ENCODE measurements at regions not wholly inside any gene's neighbourhood (a gene's known extent, or its start where the extent isn't known, plus 50 kb on each side); places are given as distances from the start of the nearest gene placed in this dataset.

- no peaks in the 10 kb centered on the region for H3K9me3 Mint-ChIP-seq
- no peaks in the 10 kb centered on the region for H3K36me3 Mint-ChIP-seq
- no peaks in the 10 kb centered on the region for H3K4me1 Mint-ChIP-seq (ENCODE audit: low read depth)
- H3K27me3 Mint-ChIP-seq: no peaks in the 10 kb centered on the region
- intact Hi-C loops (cut with micrococcal nuclease): no loop called here
- H3K4me3 Mint-ChIP-seq: no peak overlapping the region
- ChIA-PET POLR2A (no interaction called here), CTCF (no interaction called here)
- no peak for DNase-seq
- H3K27ac Mint-ChIP-seq: no peak overlapping the region
Measured at GRCh38 chr13:84366506-84366905, 484.2 kb upstream of the SLITRK1 start.

GRCh38 chr13:84362777-84363176 is 480.5 kb upstream of the SLITRK1 start:
- Mint-ChIP-seq H3K4me1 (ENCODE audit: low read depth) (no peaks in the 10 kb centered on the region), H3K4me3 (no peak overlapping the region), H3K27me3 (no peaks in the 10 kb centered on the region), H3K27ac (no peak overlapping the region), H3K9me3 (no peaks in the 10 kb centered on the region), H3K36me3 (no peaks in the 10 kb centered on the region)
- DNase-seq: no peak
- ChIA-PET CTCF (no interaction called here), POLR2A (no interaction called here)
- intact Hi-C loops (cut with micrococcal nuclease): no loop called here

GRCh38 chr13:84360822-84361221 is 478.5 kb upstream of the SLITRK1 start:
- intact Hi-C loops (cut with micrococcal nuclease): no loop called here
- no peaks in the 10 kb centered on the region for H3K4me1 Mint-ChIP-seq (ENCODE audit: low read depth)
- H3K9me3 Mint-ChIP-seq: no peaks in the 10 kb centered on the region
- no peaks in the 10 kb centered on the region for H3K27me3 Mint-ChIP-seq
- H3K27ac Mint-ChIP-seq: no peak overlapping the region
- DNase-seq: no peak
- ChIA-PET POLR2A (no interaction called here), CTCF (no interaction called here)
- no peaks in the 10 kb centered on the region for H3K36me3 Mint-ChIP-seq
- H3K4me3 Mint-ChIP-seq: no peak overlapping the region

GRCh38 chr13:84358601-84359000 is 476.3 kb upstream of the SLITRK1 start:
- no peaks in the 10 kb centered on the region for H3K9me3 Mint-ChIP-seq
- H3K27ac Mint-ChIP-seq: no peak overlapping the region
- ChIA-PET CTCF (no interaction called here), POLR2A (no interaction called here)
- H3K27me3 Mint-ChIP-seq: no peaks in the 10 kb centered on the region
- intact Hi-C loops (cut with micrococcal nuclease): no loop called here
- no peaks in the 10 kb centered on the region for H3K4me1 Mint-ChIP-seq (ENCODE audit: low read depth)
- H3K36me3 Mint-ChIP-seq: no peaks in the 10 kb centered on the region
- no peak for DNase-seq
- H3K4me3 Mint-ChIP-seq: no peak overlapping the region

- H3K27ac Mint-ChIP-seq: no peak overlapping the region
- DNase-seq: no peak
- no peaks in the 10 kb centered on the region for H3K27me3 Mint-ChIP-seq
- intact Hi-C loops (cut with micrococcal nuclease): no loop called here
- H3K9me3 Mint-ChIP-seq: no peaks in the 10 kb centered on the region
- ChIA-PET CTCF (no interaction called here), POLR2A (no interaction called here)
- no peak overlapping the region for H3K4me3 Mint-ChIP-seq
- H3K4me1 Mint-ChIP-seq (ENCODE audit: low read depth): no peaks in the 10 kb centered on the region
- no peaks in the 10 kb centered on the region for H3K36me3 Mint-ChIP-seq
Measured at GRCh38 chr13:84352946-84353345, 470.7 kb upstream of the SLITRK1 start.

- POLR2A ChIA-PET: no interaction called here
- no peak overlapping the region for H3K4me3 Mint-ChIP-seq
- H3K36me3 Mint-ChIP-seq: no peaks in the 10 kb centered on the region
- no peaks in the 10 kb centered on the region for H3K27me3 Mint-ChIP-seq
- CTCF ChIA-PET: no interaction called here
- no peak for DNase-seq
- H3K4me1 Mint-ChIP-seq (ENCODE audit: low read depth): no peaks in the 10 kb centered on the region
- no peak overlapping the region for H3K27ac Mint-ChIP-seq
- H3K9me3 Mint-ChIP-seq: no peaks in the 10 kb centered on the region
- intact Hi-C loops (cut with micrococcal nuclease): no loop called here
Measured at GRCh38 chr13:84339456-84339855, 457.2 kb upstream of the SLITRK1 start.

GRCh38 chr13:84332346-84332745 is 450.1 kb upstream of the SLITRK1 start:
- POLR2A ChIA-PET: no interaction called here
- no peaks in the 10 kb centered on the region for H3K9me3 Mint-ChIP-seq

GRCh38 chr13:84315527-84315926 is 433.3 kb upstream of the SLITRK1 start:
- ChIA-PET CTCF (no interaction called here), POLR2A (no interaction called here)

More at GRCh38 chr13:84332346-84332745, 450.1 kb upstream of the SLITRK1 start:
- Mint-ChIP-seq H3K27me3 (no peaks in the 10 kb centered on the region), H3K36me3 (no peaks in the 10 kb centered on the region), H3K4me1 (ENCODE audit: low read depth) (no peaks in the 10 kb centered on the region), H3K27ac (no peak overlapping the region), H3K4me3 (no peak overlapping the region)
- intact Hi-C loops (cut with micrococcal nuclease): no loop called here
- CTCF ChIA-PET: no interaction called here
- no peak for DNase-seq

GRCh38 chr13:84303035-84303434 is 420.8 kb upstream of the SLITRK1 start:
- intact Hi-C loops (cut with micrococcal nuclease): no loop called here
- no peak overlapping the region for H3K27ac Mint-ChIP-seq
- no peak overlapping the region for H3K4me3 Mint-ChIP-seq
- no peak for DNase-seq
- H3K36me3 Mint-ChIP-seq: no peaks in the 10 kb centered on the region
- H3K9me3 Mint-ChIP-seq: no peaks in the 10 kb centered on the region
- peaks cover 2% of the 10 kb centered on the region for H3K27me3 Mint-ChIP-seq
- no peaks in the 10 kb centered on the region for H3K4me1 Mint-ChIP-seq (ENCODE audit: low read depth)
- CTCF ChIA-PET: no interaction called here
- POLR2A ChIA-PET: no interaction called here

More at GRCh38 chr13:84315527-84315926, 433.3 kb upstream of the SLITRK1 start:
- no peak overlapping the region for H3K4me3 Mint-ChIP-seq
- no peaks in the 10 kb centered on the region for H3K9me3 Mint-ChIP-seq
- no peaks in the 10 kb centered on the region for H3K27me3 Mint-ChIP-seq
- H3K36me3 Mint-ChIP-seq: no peaks in the 10 kb centered on the region
- intact Hi-C loops (cut with micrococcal nuclease): no loop called here
- DNase-seq: no peak
- no peak overlapping the region for H3K27ac Mint-ChIP-seq
- H3K4me1 Mint-ChIP-seq (ENCODE audit: low read depth): no peaks in the 10 kb centered on the region

- Mint-ChIP-seq H3K4me3 (no peak overlapping the region), H3K4me1 (ENCODE audit: low read depth) (no peaks in the 10 kb centered on the region), H3K9me3 (no peaks in the 10 kb centered on the region), H3K27me3 (peaks cover under 1% of the 10 kb centered on the region), H3K36me3 (no peaks in the 10 kb centered on the region), H3K27ac (no peak overlapping the region)
- POLR2A ChIA-PET: no interaction called here
- no peak for DNase-seq
- CTCF ChIA-PET: no interaction called here
- intact Hi-C loops (cut with micrococcal nuclease): no loop called here
Measured at GRCh38 chr13:84297251-84297650, 415.0 kb upstream of the SLITRK1 start.

- Mint-ChIP-seq H3K4me1 (ENCODE audit: low read depth) (no peaks in the 10 kb centered on the region), H3K9me3 (no peaks in the 10 kb centered on the region), H3K36me3 (no peaks in the 10 kb centered on the region), H3K4me3 (no peak overlapping the region), H3K27me3 (no peaks in the 10 kb centered on the region), H3K27ac (no peak overlapping the region)
- no peak for DNase-seq
- CTCF ChIA-PET: no interaction called here
- POLR2A ChIA-PET: no interaction called here
- intact Hi-C loops (cut with micrococcal nuclease): no loop called here
Measured at GRCh38 chr13:84296401-84296800, 414.1 kb upstream of the SLITRK1 start.

GRCh38 chr13:84294576-84294975 is 412.3 kb upstream of the SLITRK1 start:
- H3K9me3 Mint-ChIP-seq: no peaks in the 10 kb centered on the region
- intact Hi-C loops (cut with micrococcal nuclease): no loop called here
- ChIA-PET CTCF (no interaction called here), POLR2A (no interaction called here)
- no peak for DNase-seq
- no peak overlapping the region for H3K4me3 Mint-ChIP-seq
- H3K4me1 Mint-ChIP-seq (ENCODE audit: low read depth): no peaks in the 10 kb centered on the region
- H3K36me3 Mint-ChIP-seq: no peaks in the 10 kb centered on the region
- H3K27ac Mint-ChIP-seq: no peak overlapping the region
- no peaks in the 10 kb centered on the region for H3K27me3 Mint-ChIP-seq

GRCh38 chr13:84290386-84290785 is 408.1 kb upstream of the SLITRK1 start:
- Mint-ChIP-seq H3K36me3 (no peaks in the 10 kb centered on the region), H3K4me1 (ENCODE audit: low read depth) (no peaks in the 10 kb centered on the region)

GRCh38 chr13:84279166-84279565 is 396.9 kb upstream of the SLITRK1 start:
- Mint-ChIP-seq H3K9me3 (no peaks in the 10 kb centered on the region), H3K36me3 (no peaks in the 10 kb centered on the region), H3K27ac (no peak overlapping the region), H3K4me1 (ENCODE audit: low read depth) (no peaks in the 10 kb centered on the region), H3K4me3 (no peak overlapping the region), H3K27me3 (no peaks in the 10 kb centered on the region)
- DNase-seq: no peak
- ChIA-PET CTCF (no interaction called here), POLR2A (no interaction called here)
- intact Hi-C loops (cut with micrococcal nuclease): no loop called here

More at GRCh38 chr13:84290386-84290785, 408.1 kb upstream of the SLITRK1 start:
- intact Hi-C loops (cut with micrococcal nuclease): no loop called here
- POLR2A ChIA-PET: no interaction called here
- no peak for DNase-seq
- CTCF ChIA-PET: no interaction called here
- H3K4me3 Mint-ChIP-seq: no peak overlapping the region
- H3K27ac Mint-ChIP-seq: no peak overlapping the region
- no peaks in the 10 kb centered on the region for H3K27me3 Mint-ChIP-seq
- no peaks in the 10 kb centered on the region for H3K9me3 Mint-ChIP-seq
